Endothelial cell of umbilical vein (primary cell): ENCODE measurements at regions not wholly inside any gene's neighbourhood (a gene's known extent, or its start where the extent isn't known, plus 50 kb on each side); places are given as distances from the start of the nearest gene placed in this dataset.

Experiments
- BruUV-seq: library from RNA; stranded (reverse); fragments of 400-500 nt; replicated peaks from 2 replicates; lab custom pipeline; 2021; lab: Mats Ljungman, UMichigan
- CTCF ChIA-PET: fragments of 300-600, 350-600 bp; sonication (Branson Sonifier 250); formaldehyde crosslinking; loops from one replicate; lab custom pipeline; 2021; ENCODE audit warnings: antibody characterized with exemption, inconsistent platforms; lab: Charles Lee
- POLR2A ChIA-PET: fragments of 300-600, 350-600 bp; sonication (Branson Sonifier 250); formaldehyde crosslinking; loops from one replicate; lab custom pipeline; 2021; ENCODE audit warnings: antibody characterized with exemption, inconsistent platforms; lab: Charles Lee
- DNase-seq: peaks from one replicate; pipeline ENCODE4 v3.0.0-alpha.2; 2011; ENCODE audit warnings: low read depth, low spot score
- FAIRE-seq: peaks from 2 replicates; lab custom pipeline; 2011; peaks lifted over from hg19 to GRCh38; lab: Jason Lieb, UNC
- H2AFZ ChIP-seq: 2 replicates; pipeline ENCODE4 v1.6.0; 2012; ENCODE audit warnings: low read depth, low read length, control low read depth, inconsistent platforms
- H3K27ac ChIP-seq: 2 replicates; pipeline ENCODE4 v1.5.1; 2011; ENCODE audit warnings: low read depth, mild to moderate bottlenecking, control low read depth, low read length, moderate library complexity; ENCODE audit not compliant: insufficient read depth
- H3K27me3 ChIP-seq, 2 experiments: 2 replicates each; pipeline versions ENCODE4 v1.6.0 to v1.6.1; 2011; ENCODE audit warnings: low read length in 2 of 2, mixed read lengths in 1 of 2; ENCODE audit not compliant: control insufficient read depth in 2 of 2, insufficient read depth in 2 of 2
- H3K36me3 ChIP-seq, 2 experiments: 2 replicates in 1 of 2; 3 replicates in 1 of 2; pipeline ENCODE4 v1.5.1; 2011; ENCODE audit warnings: low read length in 2 of 2, mild to moderate bottlenecking in 1 of 2, moderate library complexity in 1 of 2; ENCODE audit not compliant: control insufficient read depth in 2 of 2, insufficient read depth in 2 of 2; ENCODE audit errors: extremely low read depth in 1 of 2
- H3K4me1 ChIP-seq: 3 replicates; pipeline ENCODE4 v1.5.1; 2011; ENCODE audit warnings: mild to moderate bottlenecking, low read length; ENCODE audit not compliant: control insufficient read depth, insufficient read depth; ENCODE audit errors: extremely low read depth
- H3K4me2 ChIP-seq: 2 replicates; pipeline ENCODE4 v1.6.1; 2011; ENCODE audit warnings: low read length, control low read depth, mixed read lengths; ENCODE audit not compliant: insufficient read depth
- H3K4me3 ChIP-seq, 3 experiments: fragments of 200-600 bp in 1 of 3; sonication (generic), shearing (Covaris generic) in 1 of 3; replicated peaks in 1 of 3; 2 replicates each; pipeline ENCODE4 v1.5.1; 2011 to 2016; ENCODE audit warnings: control low read depth in 3 of 3, low read length in 3 of 3, mild to moderate bottlenecking in 2 of 3, inconsistent platforms in 1 of 3, low read depth in 1 of 3, moderate library complexity in 1 of 3; ENCODE audit not compliant: insufficient read depth in 1 of 3
- H3K79me2 ChIP-seq: 2 replicates; pipeline ENCODE4 v1.6.0; 2012; ENCODE audit warnings: low read length, inconsistent platforms; ENCODE audit not compliant: control insufficient read depth, insufficient read depth
- H3K9ac ChIP-seq: replicated peaks from 2 replicates; pipeline ENCODE3; 2011; ENCODE audit warnings: low read length, control low read depth; ENCODE audit not compliant: insufficient read depth; ENCODE audit errors: extremely low read depth
- H3K9me1 ChIP-seq: replicated peaks from 3 replicates; pipeline ENCODE4 v1.6.0; 2011; ENCODE audit warnings: mild to moderate bottlenecking, low read length; ENCODE audit not compliant: control insufficient read depth, insufficient read depth; ENCODE audit errors: extremely low read depth
- H3K9me3 ChIP-seq: replicated peaks from 2 replicates; pipeline ENCODE4 v1.5.1; 2012; ENCODE audit warnings: low read length, inconsistent platforms; ENCODE audit not compliant: control insufficient read depth, insufficient read depth
- H4K20me1 ChIP-seq: replicated peaks from 2 replicates; pipeline ENCODE3; 2011; ENCODE audit warnings: mild to moderate bottlenecking, low read length; ENCODE audit not compliant: control insufficient read depth, insufficient read depth; ENCODE audit errors: extremely low read depth
- EZH2 ChIP-seq: IDR thresholded peaks from 2 replicates; pipeline ENCODE4 v1.6.1; 2012; ENCODE audit warnings: borderline replicate concordance, low read depth, mild to moderate bottlenecking, moderate library complexity, low read length, inconsistent platforms; ENCODE audit not compliant: severe bottlenecking
- FOS ChIP-seq: IDR thresholded peaks from 2 replicates; pipeline ENCODE4 v1.6.1; 2011; ENCODE audit warnings: mild to moderate bottlenecking, low read length, moderate library complexity, borderline replicate concordance; ENCODE audit not compliant: insufficient read depth
- GATA2 ChIP-seq: IDR thresholded peaks from 2 replicates; pipeline ENCODE4 v1.7.0; 2011; ENCODE audit warnings: low read depth, mild to moderate bottlenecking, moderate library complexity, mixed read lengths, low read length; ENCODE audit not compliant: insufficient read length, insufficient read depth
- JUN ChIP-seq: IDR thresholded peaks from 2 replicates; pipeline ENCODE4 v1.6.1; 2011; ENCODE audit warnings: borderline replicate concordance, low read depth; ENCODE audit not compliant: insufficient read length, insufficient read depth
- MYC ChIP-seq: IDR thresholded peaks from one replicate; pipeline ENCODE4 v1.6.1; 2011; ENCODE audit warnings: mild to moderate bottlenecking, low read depth, low read length
- POLR2A ChIP-seq: IDR thresholded peaks from 2 replicates; pipeline ENCODE4 v1.6.1; 2012; ENCODE audit warnings: low read depth, mild to moderate bottlenecking, control low read depth, low read length
- POLR2AphosphoS5 ChIP-seq: IDR thresholded peaks from 2 replicates; pipeline ENCODE4 v1.6.1; 2012; ENCODE audit warnings: low read depth, mild to moderate bottlenecking, control low read depth, low read length, moderate library complexity; ENCODE audit not compliant: insufficient read depth
- dilution Hi-C: fragments of 300-500 bp; cut with MboI; formaldehyde crosslinking; loops from one replicate; pipeline ENCODE4 v1.15.0; 2019; ENCODE audit warnings: low sequenced_read_pairs; ENCODE audit not compliant: extremely low pct_ligation_motif_present
- intact Hi-C: fragments of 100-400 bp; cut with micrococcal nuclease; formaldehyde crosslinking; loops from one replicate; pipeline ENCODE4 v1.10.0; 2022
- TF ChIP-seq, protein P1 (sequence below), 2 donors: IDR thresholded peaks; 1 replicate in 1 of 2; 2 replicates in 1 of 2; pipeline ENCODE4 v1.5.1; 2011; ENCODE audit warnings: low read length in 2 of 2, mild to moderate bottlenecking in 2 of 2, moderate library complexity in 2 of 2, control low read depth in 1 of 2, inconsistent platforms in 1 of 2, low read depth in 1 of 2; ENCODE audit not compliant: insufficient read depth in 1 of 2; ENCODE audit errors: extremely low read depth in 1 of 2
- TF ChIP-seq, protein P2 (sequence below): IDR thresholded peaks from 2 replicates; pipeline ENCODE4 v1.6.1; 2011; ENCODE audit not compliant: insufficient read depth, insufficient read length

DNA sequence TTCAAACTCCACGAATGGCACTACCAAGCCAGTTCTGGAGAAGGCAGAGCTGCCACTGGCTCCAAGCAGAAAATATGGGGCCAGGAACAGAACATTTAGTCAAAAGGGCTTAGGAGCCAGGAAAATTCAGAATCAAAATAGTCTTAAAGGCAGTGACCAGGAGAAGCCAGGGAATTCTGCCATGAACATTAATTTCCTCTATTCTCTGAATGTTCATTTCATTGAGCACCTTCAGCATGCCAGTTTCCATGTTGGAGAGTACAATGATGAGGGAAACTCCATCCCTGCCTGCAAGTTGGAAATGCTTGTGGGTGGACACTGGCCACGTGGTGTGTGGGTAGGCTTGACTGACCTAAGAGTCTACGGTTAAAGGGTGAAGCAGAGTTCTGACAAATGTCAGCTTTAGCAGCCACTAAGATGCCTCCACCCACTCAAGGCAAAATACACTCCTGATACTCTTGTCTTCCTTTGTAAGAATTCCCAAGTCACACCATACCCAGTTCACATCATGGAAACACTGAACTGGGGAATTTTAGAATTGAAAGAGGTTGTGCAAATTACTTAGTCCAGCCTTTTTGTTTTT lies 190.1 kb upstream of the C1QTNF7 start:
- Histone ChIP-seq H3K79me2 (no peaks in the 10 kb centered on the region), H3K4me2 (no peak overlapping the region), H4K20me1 (no peaks in the 10 kb centered on the region), H3K9ac (no peak overlapping the region), H3K9me3 (no peaks in the 10 kb centered on the region), H3K9me1 (no peaks in the 10 kb centered on the region), H3K27me3 (no peaks in the 10 kb centered on the region), H3K27ac (no peak overlapping the region), H3K36me3 (no peaks in the 10 kb centered on the region), H2AFZ (no peak overlapping the region), H3K4me1 (no peaks in the 10 kb centered on the region), H3K4me3 (no peak overlapping the region)
- FAIRE-seq (no peak), DNase-seq (no peak)
- ChIA-PET CTCF (interaction anchor here (0.7 to 3.7 kb wide), 3 partner anchors 159 to 220 kb away, joined by 3 to 16 read pairs (median 5); no protein-coding TSS in a partner anchor), POLR2A (no interaction called here)
- no TSS peak for BruUV-seq
- dilution Hi-C loops: no loop called here
- TF ChIP-seq POLR2AphosphoS5 (no peak), FOS (no peak), MYC (no peak), GATA2 (no peak), POLR2A (no peak), JUN (no peak), EZH2 (no peak)
- TF ChIP-seq, protein P1, sequence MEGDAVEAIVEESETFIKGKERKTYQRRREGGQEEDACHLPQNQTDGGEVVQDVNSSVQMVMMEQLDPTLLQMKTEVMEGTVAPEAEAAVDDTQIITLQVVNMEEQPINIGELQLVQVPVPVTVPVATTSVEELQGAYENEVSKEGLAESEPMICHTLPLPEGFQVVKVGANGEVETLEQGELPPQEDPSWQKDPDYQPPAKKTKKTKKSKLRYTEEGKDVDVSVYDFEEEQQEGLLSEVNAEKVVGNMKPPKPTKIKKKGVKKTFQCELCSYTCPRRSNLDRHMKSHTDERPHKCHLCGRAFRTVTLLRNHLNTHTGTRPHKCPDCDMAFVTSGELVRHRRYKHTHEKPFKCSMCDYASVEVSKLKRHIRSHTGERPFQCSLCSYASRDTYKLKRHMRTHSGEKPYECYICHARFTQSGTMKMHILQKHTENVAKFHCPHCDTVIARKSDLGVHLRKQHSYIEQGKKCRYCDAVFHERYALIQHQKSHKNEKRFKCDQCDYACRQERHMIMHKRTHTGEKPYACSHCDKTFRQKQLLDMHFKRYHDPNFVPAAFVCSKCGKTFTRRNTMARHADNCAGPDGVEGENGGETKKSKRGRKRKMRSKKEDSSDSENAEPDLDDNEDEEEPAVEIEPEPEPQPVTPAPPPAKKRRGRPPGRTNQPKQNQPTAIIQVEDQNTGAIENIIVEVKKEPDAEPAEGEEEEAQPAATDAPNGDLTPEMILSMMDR (IDR thresholded peaks at IDR 0.05; ENCODE audit: extremely low read depth in 1 of 2, insufficient read depth in 1 of 2, low read depth in 1 of 2, low read length in 2 of 2): no peak
- TF ChIP-seq, protein P2, sequence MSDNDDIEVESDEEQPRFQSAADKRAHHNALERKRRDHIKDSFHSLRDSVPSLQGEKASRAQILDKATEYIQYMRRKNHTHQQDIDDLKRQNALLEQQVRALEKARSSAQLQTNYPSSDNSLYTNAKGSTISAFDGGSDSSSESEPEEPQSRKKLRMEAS: no peak
- intact Hi-C loops: loop anchor here (1.0 to 10.0 kb wide), 3 partner anchors 159 to 417 kb away; partner anchors contain the start of gene FBXL5
